HCT116 (cell line): ENCODE measurements at regions not wholly inside any gene's neighbourhood (a gene's known extent, or its start where the extent isn't known, plus 50 kb on each side); places are given as distances from the start of the nearest gene placed in this dataset.

Source experiments
- ATAC-seq: fragments of 200-7000 bp; cut with Tn5 transposase; 2 replicates; pipeline ENCODE4 v1.9.1; 2020; ENCODE audit warnings: mild to moderate bottlenecking, moderate library complexity
- BruUV-seq: library from RNA; stranded (reverse); fragments of 400-500 nt; replicated peaks from 2 replicates; lab custom pipeline; 2021; lab: Mats Ljungman, UMichigan
- CTCF ChIA-PET: fragments of 300-600 bp; sonication (Branson Sonifier 250); formaldehyde crosslinking; loops from one replicate; lab custom pipeline; 2021; ENCODE audit warnings: antibody characterized with exemption; lab: Charles Lee
- POLR2A ChIA-PET: fragments of 300-600, 350-600 bp; sonication (Branson Sonifier 250); formaldehyde crosslinking; loops from one replicate; lab custom pipeline; 2021; ENCODE audit warnings: antibody characterized with exemption; lab: Charles Lee
- RAD21 ChIA-PET, 2 experiments: fragments of 300-600 bp; sonication (Branson Sonifier 250); formaldehyde crosslinking; loops; one replicate each; lab custom pipeline; 2023; ENCODE audit warnings: low total read pairs in 2 of 2; ENCODE audit not compliant: uncharacterized antibody in 2 of 2, unreplicated experiment in 2 of 2, low non-redundant PET in 1 of 2; lab: Charles Lee
- DNase-seq: peaks from one replicate; pipeline ENCODE4 v3.0.0-alpha.2; 2010; ENCODE audit warnings: low read depth, low spot score
- H2AFZ ChIP-seq: fragments of 200-600 bp; shearing (Covaris generic), sonication (generic); 2 replicates; pipeline ENCODE4 v1.6.1; 2017; ENCODE audit warnings: low read depth, mixed run types, mixed read lengths, antibody characterized with exemption, low read length; ENCODE audit not compliant: poor library complexity, severe bottlenecking
- H3K27ac ChIP-seq: 2 replicates; pipeline ENCODE4 v1.5.1; 2012; ENCODE audit warnings: low read depth, low read length
- H3K27me3 ChIP-seq: fragments of 200-600 bp; sonication (generic); 2 replicates; pipeline ENCODE4 v1.6.1; 2016; ENCODE audit warnings: mixed run types, low read length, mixed read lengths; ENCODE audit not compliant: insufficient read depth
- H3K36me3 ChIP-seq, 2 experiments: fragments of 200-500 bp in 1 of 2; fragments of 200-600 bp in 1 of 2; sonication (Bioruptor generic) in 1 of 2; sonication (generic) in 1 of 2; 2 replicates each; pipeline versions ENCODE4 v1.5.1 to v1.6.1; 2014 to 2016; ENCODE audit warnings: low read length in 2 of 2, inconsistent platforms in 1 of 2, mixed read lengths in 1 of 2, mixed run types in 1 of 2; ENCODE audit not compliant: insufficient read depth in 2 of 2, control insufficient read depth in 1 of 2
- H3K4me1 ChIP-seq, 2 experiments: fragments of 200-600 bp in 1 of 2; sonication (generic) in 1 of 2; 2 replicates each; pipeline versions ENCODE4 v1.5.1 to v1.6.1; 2012 to 2017; ENCODE audit warnings: low read length in 2 of 2, inconsistent platforms in 1 of 2, mild to moderate bottlenecking in 1 of 2, mixed read lengths in 1 of 2, mixed run types in 1 of 2, moderate library complexity in 1 of 2; ENCODE audit not compliant: insufficient read depth in 2 of 2, control insufficient read depth in 1 of 2
- H3K4me2 ChIP-seq: fragments of 200-600 bp; sonication (generic); 2 replicates; pipeline ENCODE4 v1.6.1; 2017; ENCODE audit warnings: mixed run types, low read length, mixed read lengths
- H3K4me3 ChIP-seq, 2 experiments: fragments of 200-600 bp in 1 of 2; sonication (generic) in 1 of 2; replicated peaks in 1 of 2; 2 replicates each; pipeline ENCODE4 v1.5.1; 2011 to 2016; ENCODE audit warnings: low read length in 2 of 2, control low read depth in 1 of 2, low read depth in 1 of 2, mild to moderate bottlenecking in 1 of 2, mixed read lengths in 1 of 2, mixed run types in 1 of 2
- H3K79me2 ChIP-seq: fragments of 200-600 bp; sonication (generic); 2 replicates; pipeline ENCODE4 v1.6.1; 2017; ENCODE audit warnings: mild to moderate bottlenecking, mixed run types, low read length, moderate library complexity, mixed read lengths; ENCODE audit not compliant: insufficient read depth
- H3K9ac ChIP-seq: fragments of 200-600 bp; sonication (generic); 2 replicates; pipeline ENCODE4 v1.6.1; 2016; ENCODE audit warnings: low read length, mixed read lengths
- H3K9me2 ChIP-seq: fragments of 200-600 bp; sonication (generic), shearing (Covaris generic); 2 replicates; pipeline ENCODE4 v1.6.1; 2017; ENCODE audit warnings: mixed run types, mild to moderate bottlenecking, moderate library complexity; ENCODE audit not compliant: insufficient read depth
- H3K9me3 ChIP-seq, 2 experiments: fragments of 200-500 bp in 1 of 2; fragments of 200-600 bp in 1 of 2; sonication (Bioruptor generic) in 1 of 2; sonication (generic) in 1 of 2; 2 replicates each; pipeline ENCODE4 v1.6.1; 2014 to 2017; ENCODE audit warnings: low read length in 2 of 2, mixed read lengths in 2 of 2, inconsistent platforms in 1 of 2, low read depth in 1 of 2, mild to moderate bottlenecking in 1 of 2, mixed run types in 1 of 2, moderate library complexity in 1 of 2; ENCODE audit not compliant: control insufficient read depth in 1 of 2, insufficient read depth in 1 of 2
- H4K20me1 ChIP-seq: fragments of 200-600 bp; sonication (generic), shearing (Covaris generic); 2 replicates; pipeline ENCODE4 v1.6.1; 2017; ENCODE audit warnings: mixed run types, mild to moderate bottlenecking, moderate library complexity; ENCODE audit not compliant: insufficient read depth
- ATF3 ChIP-seq: IDR thresholded peaks from 2 replicates; pipeline ENCODE4 v1.6.1; 2012
- CBX3 ChIP-seq: IDR thresholded peaks from 2 replicates; pipeline ENCODE4 v1.6.1; 2012; ENCODE audit warnings: low read depth
- CEBPB ChIP-seq: IDR thresholded peaks from 2 replicates; pipeline ENCODE4 v1.6.1; 2012; ENCODE audit warnings: low read depth
- CTCF ChIP-seq, 3 experiments: fragments of 200-600 bp in 1 of 3; sonication (generic) in 1 of 3; IDR thresholded peaks in 2 of 3; conservative IDR thresholded peaks in 1 of 3; 2 replicates each; pipeline ENCODE4 v1.5.1; 2012 to 2017; ENCODE audit warnings: low read depth in 2 of 3, low read length in 2 of 3, antibody characterized with exemption in 1 of 3, borderline replicate concordance in 1 of 3, control low read depth in 1 of 3, mild to moderate bottlenecking in 1 of 3, mixed read lengths in 1 of 3, mixed run types in 1 of 3, moderate library complexity in 1 of 3; ENCODE audit not compliant: insufficient read depth in 1 of 3
- EGR1 ChIP-seq: IDR thresholded peaks from 2 replicates; pipeline ENCODE4 v1.6.1; 2012; ENCODE audit warnings: low read depth
- ELF1 ChIP-seq: IDR thresholded peaks from 2 replicates; pipeline ENCODE4 v1.6.1; 2012; ENCODE audit warnings: low read depth, borderline replicate concordance
- EZH2 ChIP-seq: fragments of 200-600 bp; sonication (generic); IDR thresholded peaks from 2 replicates; pipeline ENCODE4 v1.6.1; 2017; ENCODE audit warnings: antibody characterized with exemption, mixed run types
- EZH2phosphoT487 ChIP-seq: fragments of 200-600 bp; IDR thresholded peaks from 2 replicates; pipeline ENCODE4 v1.6.1; 2018; ENCODE audit warnings: antibody characterized with exemption, borderline replicate concordance
- FOSL1 ChIP-seq: IDR thresholded peaks from 2 replicates; pipeline ENCODE4 v1.6.1; 2012; ENCODE audit warnings: low read depth
- JUND ChIP-seq: IDR thresholded peaks from 2 replicates; pipeline ENCODE4 v1.6.1; 2012
- POLR2A ChIP-seq: IDR thresholded peaks from 2 replicates; pipeline ENCODE4 v1.7.0; 2011; ENCODE audit warnings: borderline replicate concordance; ENCODE audit not compliant: insufficient read depth, insufficient read length; ENCODE audit errors: extremely low read depth
- RAD21 ChIP-seq: IDR thresholded peaks from 2 replicates; pipeline ENCODE4 v1.6.1; 2012; ENCODE audit warnings: low read depth, mild to moderate bottlenecking
- SIN3A ChIP-seq: IDR thresholded peaks from 2 replicates; pipeline ENCODE4 v1.6.1; 2012; ENCODE audit warnings: low read depth
- SP1 ChIP-seq: IDR thresholded peaks from 2 replicates; pipeline ENCODE4 v1.6.1; 2012; ENCODE audit warnings: low read depth
- SRF ChIP-seq: IDR thresholded peaks from 2 replicates; pipeline ENCODE4 v1.6.1; 2012; ENCODE audit warnings: low read depth
- TCF7L2 ChIP-seq: IDR thresholded peaks from 2 replicates; pipeline ENCODE4 v1.7.0; 2011; ENCODE audit warnings: borderline replicate concordance, inconsistent platforms; ENCODE audit not compliant: insufficient read depth, insufficient read length; ENCODE audit errors: extremely low read depth
- YY1 ChIP-seq: IDR thresholded peaks from 2 replicates; pipeline ENCODE4 v1.6.1; 2011; ENCODE audit warnings: low read length, low read depth, moderate library complexity, mild to moderate bottlenecking; ENCODE audit not compliant: insufficient replicate concordance; ENCODE audit errors: extremely low read depth
- ZBTB33 ChIP-seq: IDR thresholded peaks from 2 replicates; pipeline ENCODE4 v1.6.1; 2011; ENCODE audit warnings: mild to moderate bottlenecking, low read length, moderate library complexity; ENCODE audit not compliant: insufficient replicate concordance; ENCODE audit errors: extremely low read depth
- ZFX ChIP-seq: fragments of 450-650 bp; IDR thresholded peaks from 2 replicates; pipeline ENCODE4 v1.6.1; 2017
- intact Hi-C: fragments of 100-400 bp; cut with micrococcal nuclease; formaldehyde crosslinking; loops from 2 replicates; pipeline ENCODE4 v1.10.0; 2022
- TF ChIP-seq, protein P1 (sequence below): IDR thresholded peaks from 2 replicates; pipeline ENCODE4 v1.6.1; 2012; ENCODE audit warnings: low read depth

DNA sequence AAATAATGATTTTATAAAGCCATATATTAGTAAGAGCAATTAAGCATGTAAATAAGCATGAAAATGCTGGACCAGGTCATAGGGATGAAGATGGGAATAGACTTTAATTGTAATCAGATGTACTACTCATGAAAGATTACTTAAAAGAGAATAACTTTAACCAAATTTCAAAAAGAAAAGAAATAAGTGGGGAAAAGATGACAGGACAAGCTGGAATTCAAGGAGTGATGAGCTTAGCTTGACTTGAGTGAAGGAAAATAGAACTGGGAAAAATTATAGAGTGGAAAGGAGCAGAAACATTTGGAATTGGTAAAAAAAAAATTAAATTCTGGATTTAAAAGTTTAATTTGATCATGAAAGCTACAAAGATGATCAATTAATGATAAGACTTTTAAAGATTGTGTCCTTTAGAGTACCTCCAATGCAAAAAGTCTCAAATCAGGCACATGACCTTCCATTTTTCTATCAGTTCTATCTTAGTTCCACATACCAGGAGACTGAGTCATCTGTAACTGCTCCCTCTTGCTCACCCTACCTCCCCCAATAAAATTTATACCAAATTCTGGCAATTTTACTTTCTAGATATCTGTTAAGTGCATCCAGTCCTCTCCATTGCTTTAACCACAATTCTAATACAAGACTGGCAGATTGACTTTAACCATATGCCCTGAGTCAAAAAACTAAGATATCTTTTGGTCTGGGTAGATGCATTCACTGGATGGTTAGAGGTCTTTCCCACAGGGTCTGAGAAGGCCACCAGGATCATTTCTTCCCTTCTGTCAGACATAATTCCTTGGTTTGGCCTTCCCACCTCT lies 56.4 kb upstream of the SLIT2 start:
- no TSS peak for BruUV-seq
- ATAC-seq: no peak

More for the DNA sequence above, 56.4 kb upstream of the SLIT2 start:
- no peak overlapping the region for H3K4me2 ChIP-seq
- TF ChIP-seq, protein P1, sequence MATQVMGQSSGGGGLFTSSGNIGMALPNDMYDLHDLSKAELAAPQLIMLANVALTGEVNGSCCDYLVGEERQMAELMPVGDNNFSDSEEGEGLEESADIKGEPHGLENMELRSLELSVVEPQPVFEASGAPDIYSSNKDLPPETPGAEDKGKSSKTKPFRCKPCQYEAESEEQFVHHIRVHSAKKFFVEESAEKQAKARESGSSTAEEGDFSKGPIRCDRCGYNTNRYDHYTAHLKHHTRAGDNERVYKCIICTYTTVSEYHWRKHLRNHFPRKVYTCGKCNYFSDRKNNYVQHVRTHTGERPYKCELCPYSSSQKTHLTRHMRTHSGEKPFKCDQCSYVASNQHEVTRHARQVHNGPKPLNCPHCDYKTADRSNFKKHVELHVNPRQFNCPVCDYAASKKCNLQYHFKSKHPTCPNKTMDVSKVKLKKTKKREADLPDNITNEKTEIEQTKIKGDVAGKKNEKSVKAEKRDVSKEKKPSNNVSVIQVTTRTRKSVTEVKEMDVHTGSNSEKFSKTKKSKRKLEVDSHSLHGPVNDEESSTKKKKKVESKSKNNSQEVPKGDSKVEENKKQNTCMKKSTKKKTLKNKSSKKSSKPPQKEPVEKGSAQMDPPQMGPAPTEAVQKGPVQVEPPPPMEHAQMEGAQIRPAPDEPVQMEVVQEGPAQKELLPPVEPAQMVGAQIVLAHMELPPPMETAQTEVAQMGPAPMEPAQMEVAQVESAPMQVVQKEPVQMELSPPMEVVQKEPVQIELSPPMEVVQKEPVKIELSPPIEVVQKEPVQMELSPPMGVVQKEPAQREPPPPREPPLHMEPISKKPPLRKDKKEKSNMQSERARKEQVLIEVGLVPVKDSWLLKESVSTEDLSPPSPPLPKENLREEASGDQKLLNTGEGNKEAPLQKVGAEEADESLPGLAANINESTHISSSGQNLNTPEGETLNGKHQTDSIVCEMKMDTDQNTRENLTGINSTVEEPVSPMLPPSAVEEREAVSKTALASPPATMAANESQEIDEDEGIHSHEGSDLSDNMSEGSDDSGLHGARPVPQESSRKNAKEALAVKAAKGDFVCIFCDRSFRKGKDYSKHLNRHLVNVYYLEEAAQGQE: no peak
- no peak for TF ChIP-seq SRF
- no peak for TF ChIP-seq ZBTB33
- no peak for TF ChIP-seq TCF7L2
- TF ChIP-seq YY1: no peak
- no peak for TF ChIP-seq ZFX
- TF ChIP-seq SP1: no peak
- no peak for TF ChIP-seq ELF1
- no peak for TF ChIP-seq EZH2
- TF ChIP-seq CBX3: no peak
- no peak for TF ChIP-seq FOSL1
- TF ChIP-seq POLR2A: no peak
- TF ChIP-seq JUND: no peak
- no peak for TF ChIP-seq CTCF (IDR thresholded peaks at IDR 0.05 in 2 of 3, conservative IDR thresholded peaks at IDR 0.05 in 1 of 3; ENCODE audit: borderline replicate concordance in 1 of 3, insufficient read depth in 1 of 3, low read depth in 2 of 3, low read length in 2 of 3)
- TF ChIP-seq SIN3A: no peak
- no peak for TF ChIP-seq EZH2phosphoT487
- no peak for TF ChIP-seq CEBPB
- TF ChIP-seq ATF3: no peak
- no peak for TF ChIP-seq RAD21
- no peak for TF ChIP-seq EGR1
- no peaks in the 10 kb centered on the region for H3K9me2 ChIP-seq
- no peak overlapping the region for H3K27ac ChIP-seq
- H3K36me3 ChIP-seq: no peaks in the 10 kb centered on the region
- POLR2A ChIA-PET: no interaction called here
- intact Hi-C loops: no loop called here
- no peaks in the 10 kb centered on the region for H3K79me2 ChIP-seq
- CTCF ChIA-PET: no interaction called here
- no peak overlapping the region for H3K9ac ChIP-seq
- no peak overlapping the region for H2AFZ ChIP-seq
- H4K20me1 ChIP-seq: no peaks in the 10 kb centered on the region
- H3K9me3 ChIP-seq: no peaks in the 10 kb centered on the region
- no peaks in the 10 kb centered on the region for H3K4me1 ChIP-seq
- H3K27me3 ChIP-seq: no peaks in the 10 kb centered on the region
- RAD21 ChIA-PET: no interaction called here
- no peak for DNase-seq
- no peak overlapping the region for H3K4me3 ChIP-seq
